ENCODE measurements at regions not wholly inside any gene's neighbourhood (a gene's known extent, or its start where the extent isn't known, plus 50 kb on each side); places are given as distances from the start of the nearest gene placed in this dataset.

- DNase-seq, result no peak
- H3K27me3 Mint-ChIP-seq (ENCODE audit: low read depth, poor library complexity), result peaks cover 19% of the 10 kb centered on the region
- H3K4me1 Mint-ChIP-seq, result peaks cover 5% of the 10 kb centered on the region
- H3K27ac Mint-ChIP-seq, result no peak overlapping the region
- no peaks in the 10 kb centered on the region for H3K36me3 Mint-ChIP-seq (ENCODE audit: low read depth)
- TF ChIP-seq CTCF (IDR thresholded peaks at IDR 0.05), result no peak
- no peak overlapping the region for H3K4me3 Mint-ChIP-seq
- H3K9me3 Mint-ChIP-seq, result peaks cover 19% of the 10 kb centered on the region
These were observed 184.9 kb upstream of the CST7 start for GRCh38 chr20:24764027-24764793.

- Mint-ChIP-seq H3K27me3 (ENCODE audit: low read depth, poor library complexity) (peaks cover 16% of the 10 kb centered on the region), H3K4me1 (peaks cover 5% of the 10 kb centered on the region)
These were observed 184.3 kb upstream of the CST7 start for GRCh38 chr20:24764794-24765202.

GRCh38 chr20:24765316-24766142 lies 183.5 kb upstream of the CST7 start:
- H3K27me3 Mint-ChIP-seq (ENCODE audit: low read depth, poor library complexity), result peaks cover 13% of the 10 kb centered on the region

More at GRCh38 chr20:24764794-24765202, 184.3 kb upstream of the CST7 start:
- no peak for TF ChIP-seq CTCF (IDR thresholded peaks at IDR 0.05)
- Mint-ChIP-seq H3K4me3 (no peak overlapping the region), H3K36me3 (ENCODE audit: low read depth) (no peaks in the 10 kb centered on the region), H3K9me3 (peaks cover 13% of the 10 kb centered on the region), H3K27ac (no peak overlapping the region)
- DNase-seq, result no peak

GRCh38 chr20:24766143-24766527 lies 182.9 kb upstream of the CST7 start:
- H3K4me1 Mint-ChIP-seq, result peaks cover 5% of the 10 kb centered on the region
- TF ChIP-seq CTCF (IDR thresholded peaks at IDR 0.05), result no peak
- no peak overlapping the region for H3K27ac Mint-ChIP-seq
- DNase-seq, result no peak
- H3K27me3 Mint-ChIP-seq (ENCODE audit: low read depth, poor library complexity), result peaks cover 12% of the 10 kb centered on the region
- H3K4me3 Mint-ChIP-seq, result no peak overlapping the region
- no peaks in the 10 kb centered on the region for H3K36me3 Mint-ChIP-seq (ENCODE audit: low read depth)
- no peaks in the 10 kb centered on the region for H3K9me3 Mint-ChIP-seq

More at GRCh38 chr20:24765316-24766142, 183.5 kb upstream of the CST7 start:
- DNase-seq, result no peak
- Mint-ChIP-seq H3K4me1 (peaks cover 5% of the 10 kb centered on the region), H3K4me3 (no peak overlapping the region), H3K36me3 (ENCODE audit: low read depth) (no peaks in the 10 kb centered on the region), H3K27ac (no peak overlapping the region), H3K9me3 (peaks cover 6% of the 10 kb centered on the region)
- TF ChIP-seq CTCF (IDR thresholded peaks at IDR 0.05), result no peak

GRCh38 chr20:24766826-24767622 lies 182.0 kb upstream of the CST7 start:
- H3K4me3 Mint-ChIP-seq, result no peak overlapping the region
- no peak overlapping the region for H3K27ac Mint-ChIP-seq
- TF ChIP-seq CTCF (IDR thresholded peaks at IDR 0.05), result no peak
- H3K36me3 Mint-ChIP-seq (ENCODE audit: low read depth), result no peaks in the 10 kb centered on the region
- no peak for DNase-seq
- H3K4me1 Mint-ChIP-seq, result peaks cover 5% of the 10 kb centered on the region
- peaks cover 11% of the 10 kb centered on the region for H3K27me3 Mint-ChIP-seq (ENCODE audit: low read depth, poor library complexity)
- H3K9me3 Mint-ChIP-seq, result no peaks in the 10 kb centered on the region

Measured in nephron progenitor cell (in vitro differentiated cells).